ENCODE measurements at regions not wholly inside any gene's neighbourhood (a gene's known extent, or its start where the extent isn't known, plus 50 kb on each side); places are given as distances from the start of the nearest gene placed in this dataset.
A peak's percentile ranks its signal among the peaks of the same experiment; 100 is the strongest.

DNA sequence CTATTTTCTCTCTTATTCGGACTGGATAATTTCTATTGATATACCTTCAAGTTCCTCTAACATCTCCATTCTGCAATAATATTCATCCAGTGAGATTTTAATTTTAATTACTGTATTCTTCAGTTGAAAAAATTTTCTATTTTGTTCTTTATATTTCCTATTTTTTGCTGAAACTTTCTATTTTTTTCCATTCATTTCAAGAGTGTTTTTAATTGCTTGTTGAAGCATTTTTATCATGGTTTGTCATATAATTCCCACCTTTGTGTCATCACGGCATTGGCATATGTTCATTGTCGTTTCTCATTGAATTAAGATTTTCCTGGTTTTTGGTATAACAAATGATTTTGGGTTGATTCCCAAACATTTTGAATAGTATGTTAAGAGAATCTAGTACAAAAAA lies 214.9 kb upstream of the HDDC2 start:
- DNase-seq (ENCODE audit: low read depth): no peak
- TF ChIP-seq CTCF (conservative IDR thresholded peaks at IDR 0.05; ENCODE audit: low read depth, low read length): no peak
- H3K4me3 ChIP-seq (ENCODE audit: low read length): no peak overlapping the region

- H3K4me3 ChIP-seq (ENCODE audit: low read length): no peak overlapping the region
- DNase-seq (ENCODE audit: low read depth): no peak
- no peak for TF ChIP-seq CTCF (conservative IDR thresholded peaks at IDR 0.05; ENCODE audit: low read depth, low read length)
Observed at GRCh38 chr6:125519367-125519766, 217.6 kb upstream of the HDDC2 start.

DNA sequence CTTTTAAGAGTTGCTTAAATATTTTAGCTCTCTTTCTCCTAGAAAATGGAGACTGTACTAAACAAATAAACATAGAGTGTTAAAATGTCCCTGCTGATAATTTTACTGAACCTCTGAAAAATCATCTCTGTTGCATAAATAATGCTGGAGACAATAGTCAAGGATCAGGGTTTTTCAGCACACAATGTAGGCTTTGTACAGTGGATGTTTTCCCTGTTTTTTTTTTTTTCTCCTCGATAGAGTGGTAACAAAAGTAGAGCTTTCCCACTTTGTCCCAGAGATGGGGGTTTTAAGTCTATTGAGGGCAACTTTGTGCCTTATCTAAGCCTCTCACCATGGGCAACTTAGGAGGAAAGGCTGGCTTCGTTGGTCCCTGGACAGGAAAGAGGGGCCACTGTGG lies 222.6 kb upstream of the HDDC2 start:
- DNase-seq (ENCODE audit: low read depth): no peak

GRCh38 chr6:125526007-125526720 lies 223.3 kb upstream of the HEY2 start:
- no peak for DNase-seq (ENCODE audit: low read depth)
- no peak overlapping the region for H3K4me3 ChIP-seq (ENCODE audit: low read length)
- no peak for TF ChIP-seq CTCF (conservative IDR thresholded peaks at IDR 0.05; ENCODE audit: low read depth, low read length)

More for the DNA sequence above, 222.6 kb upstream of the HDDC2 start:
- TF ChIP-seq CTCF (conservative IDR thresholded peaks at IDR 0.05; ENCODE audit: low read depth, low read length): no peak
- no peak overlapping the region for H3K4me3 ChIP-seq (ENCODE audit: low read length)

GRCh38 chr6:125528621-125529041 lies 220.8 kb upstream of the HEY2 start:
- no peak for DNase-seq (ENCODE audit: low read depth)
- no peak for TF ChIP-seq CTCF (conservative IDR thresholded peaks at IDR 0.05; ENCODE audit: low read depth, low read length)
- H3K4me3 ChIP-seq (ENCODE audit: low read length): no peak overlapping the region

GRCh38 chr6:125529061-125529460 lies 220.4 kb upstream of the HEY2 start:
- no peak overlapping the region for H3K4me3 ChIP-seq (ENCODE audit: low read length)
- no peak for TF ChIP-seq CTCF (conservative IDR thresholded peaks at IDR 0.05; ENCODE audit: low read depth, low read length)
- DNase-seq (ENCODE audit: low read depth): no peak

DNA sequence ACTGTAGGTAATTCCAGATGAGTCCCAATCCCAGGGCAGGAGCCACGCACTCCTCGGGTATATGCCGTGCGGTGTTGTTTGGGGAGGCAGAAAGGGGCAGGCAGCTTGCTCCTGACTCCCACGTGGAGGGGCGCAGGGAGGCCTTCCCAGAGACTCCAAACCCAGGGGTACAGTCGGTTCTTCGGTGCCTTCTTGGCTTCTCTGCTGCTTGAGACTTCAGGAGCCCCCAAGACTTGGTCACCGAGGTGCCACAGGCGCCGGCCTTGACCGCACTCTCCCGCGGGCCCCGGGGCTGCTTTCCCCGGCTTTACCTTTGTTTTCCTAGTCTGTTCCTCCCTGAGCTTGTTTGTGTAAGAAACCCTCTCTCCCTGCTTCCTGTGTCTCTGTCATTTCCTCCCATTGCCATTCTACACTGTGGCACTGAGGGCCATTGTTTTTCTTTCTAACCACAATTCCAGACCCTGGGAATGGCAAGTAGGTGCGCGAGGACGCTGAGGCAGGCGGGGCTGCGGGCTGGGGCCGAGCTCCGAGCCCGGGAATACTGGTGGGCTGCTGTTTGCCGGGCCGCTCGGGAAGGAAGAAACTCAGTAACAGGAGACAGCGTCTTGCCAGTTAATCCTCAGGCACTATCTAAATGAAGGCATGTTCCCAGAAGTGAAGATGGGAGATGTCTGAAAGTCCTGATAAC lies 215.6 kb upstream of the HEY2 start:
- no peak for DNase-seq (ENCODE audit: low read depth)
- TF ChIP-seq CTCF (conservative IDR thresholded peaks at IDR 0.05; ENCODE audit: low read depth, low read length): no peak
- peak overlapping the region; percentile 28 for H3K4me3 ChIP-seq (ENCODE audit: low read length)
